Fibroblast of lung (primary cell): ENCODE measurements at regions not wholly inside any gene's neighbourhood (a gene's known extent, or its start where the extent isn't known, plus 50 kb on each side); places are given as distances from the start of the nearest gene placed in this dataset.

Experiments used
- DNase-seq, 2 donors: peaks; one replicate each; pipeline versions ENCODE4 v3.0.0 to v3.0.0-alpha.2; 2010; ENCODE audit warnings: low read depth in 2 of 2
- H2AFZ ChIP-seq: 2 replicates; pipeline ENCODE4 v1.5.1; 2012; ENCODE audit warnings: low read length, control low read depth, inconsistent platforms
- H3K27ac ChIP-seq: 2 replicates; pipeline ENCODE4 v1.5.1; 2011; ENCODE audit warnings: low read length, control low read depth; ENCODE audit not compliant: insufficient read depth
- H3K27me3 ChIP-seq: 2 replicates; pipeline ENCODE4 v1.5.1; 2011; ENCODE audit warnings: mild to moderate bottlenecking, low read length; ENCODE audit not compliant: control insufficient read depth, insufficient read depth
- H3K36me3 ChIP-seq: 2 replicates; pipeline ENCODE4 v1.5.1; 2011; ENCODE audit warnings: low read length; ENCODE audit not compliant: control insufficient read depth, insufficient read depth
- H3K4me1 ChIP-seq: 2 replicates; pipeline ENCODE4 v1.5.1; 2011; ENCODE audit warnings: low read length; ENCODE audit not compliant: control insufficient read depth, insufficient read depth; ENCODE audit errors: extremely low read depth
- H3K4me2 ChIP-seq: 2 replicates; pipeline ENCODE4 v1.5.1; 2011; ENCODE audit warnings: low read length, control low read depth; ENCODE audit not compliant: insufficient read depth; ENCODE audit errors: extremely low read depth
- H3K4me3 ChIP-seq, 4 experiments: fragments of 200-600 bp in 1 of 4; sonication (generic) in 1 of 4; replicated peaks in 1 of 4; 2 replicates each; pipeline ENCODE4 v1.5.1; 2011 to 2016; ENCODE audit warnings: low read length in 4 of 4, low read depth in 3 of 4, mild to moderate bottlenecking in 3 of 4, control low read depth in 2 of 4, inconsistent platforms in 1 of 4, mixed read lengths in 1 of 4; ENCODE audit not compliant: insufficient read depth in 1 of 4; ENCODE audit errors: control extremely low read depth in 1 of 4
- H3K79me2 ChIP-seq: 2 replicates; pipeline ENCODE4 v1.5.1; 2012; ENCODE audit warnings: mild to moderate bottlenecking, low read length, inconsistent platforms; ENCODE audit not compliant: control insufficient read depth, insufficient read depth
- H3K9ac ChIP-seq: 2 replicates; pipeline ENCODE4 v1.5.1; 2011; ENCODE audit warnings: mild to moderate bottlenecking, low read length, control low read depth; ENCODE audit not compliant: insufficient read depth
- H3K9me3 ChIP-seq: 2 replicates; pipeline ENCODE4 v1.5.1; 2012; ENCODE audit warnings: low read depth, low read length; ENCODE audit not compliant: control insufficient read depth, insufficient read depth
- H4K20me1 ChIP-seq: 2 replicates; pipeline ENCODE4 v1.5.1; 2011; ENCODE audit warnings: low read length; ENCODE audit not compliant: control insufficient read depth, insufficient read depth; ENCODE audit errors: extremely low read depth
- EZH2 ChIP-seq: IDR thresholded peaks from 2 replicates; pipeline ENCODE4 v1.5.1; 2012; ENCODE audit warnings: low read length, control low read depth, mild to moderate bottlenecking; ENCODE audit errors: missing control alignments
- TF ChIP-seq, protein P1 (sequence below), 2 donors: IDR thresholded peaks in 1 of 2; conservative IDR thresholded peaks in 1 of 2; 1 replicate in 1 of 2; 2 replicates in 1 of 2; pipeline ENCODE4 v1.5.1; 2011 to 2012; ENCODE audit warnings: low read length in 2 of 2, control low read depth in 1 of 2, inconsistent platforms in 1 of 2, low read depth in 1 of 2, mild to moderate bottlenecking in 1 of 2

DNA sequence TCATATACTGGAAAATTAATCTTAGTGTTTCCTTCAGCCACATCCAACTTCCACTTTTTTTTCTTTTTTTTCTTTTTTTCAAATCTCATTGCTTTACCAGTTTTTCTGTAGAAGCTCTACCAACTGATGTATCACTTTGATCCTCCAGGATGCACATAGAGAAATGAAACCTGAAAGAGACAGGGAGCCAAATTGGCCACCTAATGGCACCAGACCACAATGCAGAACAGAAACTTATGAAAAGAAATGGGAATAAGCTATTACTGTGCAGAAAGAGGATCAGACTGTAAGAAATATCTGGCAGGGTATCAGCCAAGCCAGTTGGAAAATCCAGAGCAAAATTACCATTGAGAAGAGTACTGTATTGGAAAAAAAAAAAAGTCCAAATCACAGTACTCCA is 1514.2 kb downstream of the MRPL39 start:
- no peak for TF ChIP-seq EZH2
- TF ChIP-seq, protein P1, sequence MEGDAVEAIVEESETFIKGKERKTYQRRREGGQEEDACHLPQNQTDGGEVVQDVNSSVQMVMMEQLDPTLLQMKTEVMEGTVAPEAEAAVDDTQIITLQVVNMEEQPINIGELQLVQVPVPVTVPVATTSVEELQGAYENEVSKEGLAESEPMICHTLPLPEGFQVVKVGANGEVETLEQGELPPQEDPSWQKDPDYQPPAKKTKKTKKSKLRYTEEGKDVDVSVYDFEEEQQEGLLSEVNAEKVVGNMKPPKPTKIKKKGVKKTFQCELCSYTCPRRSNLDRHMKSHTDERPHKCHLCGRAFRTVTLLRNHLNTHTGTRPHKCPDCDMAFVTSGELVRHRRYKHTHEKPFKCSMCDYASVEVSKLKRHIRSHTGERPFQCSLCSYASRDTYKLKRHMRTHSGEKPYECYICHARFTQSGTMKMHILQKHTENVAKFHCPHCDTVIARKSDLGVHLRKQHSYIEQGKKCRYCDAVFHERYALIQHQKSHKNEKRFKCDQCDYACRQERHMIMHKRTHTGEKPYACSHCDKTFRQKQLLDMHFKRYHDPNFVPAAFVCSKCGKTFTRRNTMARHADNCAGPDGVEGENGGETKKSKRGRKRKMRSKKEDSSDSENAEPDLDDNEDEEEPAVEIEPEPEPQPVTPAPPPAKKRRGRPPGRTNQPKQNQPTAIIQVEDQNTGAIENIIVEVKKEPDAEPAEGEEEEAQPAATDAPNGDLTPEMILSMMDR (conservative IDR thresholded peaks at IDR 0.05 in 1 of 2, IDR thresholded peaks at IDR 0.05 in 1 of 2; ENCODE audit: low read depth in 1 of 2, low read length in 2 of 2), result no peak
- no peaks in the 10 kb centered on the region for H3K4me1 ChIP-seq
- no peaks in the 10 kb centered on the region for H3K36me3 ChIP-seq
- no peaks in the 10 kb centered on the region for H3K9me3 ChIP-seq
- H3K4me3 ChIP-seq, result no peak overlapping the region
- no peaks in the 10 kb centered on the region for H3K79me2 ChIP-seq
- H3K4me2 ChIP-seq, result no peak overlapping the region
- H3K27me3 ChIP-seq, result no peaks in the 10 kb centered on the region
- no peaks in the 10 kb centered on the region for H4K20me1 ChIP-seq
- H3K9ac ChIP-seq, result no peak overlapping the region
- H3K27ac ChIP-seq, result no peak overlapping the region
- H2AFZ ChIP-seq, result no peak overlapping the region
- no peak for DNase-seq

DNA sequence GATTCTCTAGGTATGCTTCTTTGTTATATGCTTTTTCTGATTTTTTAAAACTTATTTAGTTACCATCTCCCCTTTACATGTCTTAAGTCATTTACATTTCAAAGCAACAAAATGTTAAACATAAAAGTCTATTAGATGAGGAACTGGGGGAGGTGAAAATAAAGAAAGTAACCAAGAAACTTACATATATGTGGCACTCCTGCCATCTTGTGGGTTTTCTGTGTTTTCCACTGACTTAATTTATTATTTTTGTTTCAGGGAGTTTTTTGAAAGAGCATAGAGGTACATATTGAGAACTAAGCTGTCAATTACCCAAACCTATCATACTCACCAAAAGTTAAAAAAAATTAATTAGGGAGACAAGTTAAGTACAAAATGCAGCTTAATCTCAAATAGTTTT is 1531.1 kb downstream of the MRPL39 start:
- no peaks in the 10 kb centered on the region for H3K4me1 ChIP-seq
- no peaks in the 10 kb centered on the region for H3K79me2 ChIP-seq
- no peak overlapping the region for H3K27ac ChIP-seq
- H3K36me3 ChIP-seq, result no peaks in the 10 kb centered on the region
- H2AFZ ChIP-seq, result no peak overlapping the region
- no peak overlapping the region for H3K4me2 ChIP-seq
- no peak overlapping the region for H3K9ac ChIP-seq
- H3K9me3 ChIP-seq, result no peaks in the 10 kb centered on the region
- H4K20me1 ChIP-seq, result no peaks in the 10 kb centered on the region
- no peak overlapping the region for H3K4me3 ChIP-seq
- peak; percentile 2 to 49 for DNase-seq
- no peaks in the 10 kb centered on the region for H3K27me3 ChIP-seq
- no peak for TF ChIP-seq EZH2
- TF ChIP-seq, protein P1 (conservative IDR thresholded peaks at IDR 0.05 in 1 of 2, IDR thresholded peaks at IDR 0.05 in 1 of 2; ENCODE audit: low read depth in 1 of 2, low read length in 2 of 2), result no peak

DNA sequence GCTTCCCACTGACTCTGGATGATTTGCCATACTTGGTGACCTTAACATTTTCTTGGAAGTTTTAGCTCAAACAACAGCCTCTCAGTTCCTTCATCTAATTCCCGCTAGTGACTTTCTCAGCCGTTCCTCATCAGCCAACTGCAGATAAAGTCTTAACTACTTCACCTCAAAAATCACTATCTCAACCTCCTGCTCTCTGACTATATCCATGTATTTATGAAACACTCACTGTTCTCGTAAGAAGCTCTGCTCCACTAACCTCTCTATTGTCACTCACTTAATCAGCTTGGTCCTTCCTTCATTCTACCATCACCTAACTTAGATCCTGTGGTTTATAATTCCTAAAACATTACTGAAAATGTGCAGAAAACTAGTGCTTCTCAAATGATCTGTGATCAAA is 1551.6 kb downstream of the MRPL39 start:
- H3K4me2 ChIP-seq, result no peak overlapping the region
- H3K27me3 ChIP-seq, result no peaks in the 10 kb centered on the region
- no peaks in the 10 kb centered on the region for H3K4me1 ChIP-seq
- no peaks in the 10 kb centered on the region for H3K79me2 ChIP-seq
- no peak for DNase-seq
- H2AFZ ChIP-seq, result no peak overlapping the region
- no peaks in the 10 kb centered on the region for H4K20me1 ChIP-seq
- H3K4me3 ChIP-seq, result no peak overlapping the region
- no peaks in the 10 kb centered on the region for H3K9me3 ChIP-seq
- no peaks in the 10 kb centered on the region for H3K36me3 ChIP-seq
- H3K9ac ChIP-seq, result no peak overlapping the region
- no peak overlapping the region for H3K27ac ChIP-seq
- TF ChIP-seq, protein P1 (conservative IDR thresholded peaks at IDR 0.05 in 1 of 2, IDR thresholded peaks at IDR 0.05 in 1 of 2; ENCODE audit: low read depth in 1 of 2, low read length in 2 of 2), result no peak
- TF ChIP-seq EZH2, result no peak
